ENCODE measurements at regions not wholly inside any gene's neighbourhood (a gene's known extent, or its start where the extent isn't known, plus 50 kb on each side); places are given as distances from the start of the nearest gene placed in this dataset.

DNA sequence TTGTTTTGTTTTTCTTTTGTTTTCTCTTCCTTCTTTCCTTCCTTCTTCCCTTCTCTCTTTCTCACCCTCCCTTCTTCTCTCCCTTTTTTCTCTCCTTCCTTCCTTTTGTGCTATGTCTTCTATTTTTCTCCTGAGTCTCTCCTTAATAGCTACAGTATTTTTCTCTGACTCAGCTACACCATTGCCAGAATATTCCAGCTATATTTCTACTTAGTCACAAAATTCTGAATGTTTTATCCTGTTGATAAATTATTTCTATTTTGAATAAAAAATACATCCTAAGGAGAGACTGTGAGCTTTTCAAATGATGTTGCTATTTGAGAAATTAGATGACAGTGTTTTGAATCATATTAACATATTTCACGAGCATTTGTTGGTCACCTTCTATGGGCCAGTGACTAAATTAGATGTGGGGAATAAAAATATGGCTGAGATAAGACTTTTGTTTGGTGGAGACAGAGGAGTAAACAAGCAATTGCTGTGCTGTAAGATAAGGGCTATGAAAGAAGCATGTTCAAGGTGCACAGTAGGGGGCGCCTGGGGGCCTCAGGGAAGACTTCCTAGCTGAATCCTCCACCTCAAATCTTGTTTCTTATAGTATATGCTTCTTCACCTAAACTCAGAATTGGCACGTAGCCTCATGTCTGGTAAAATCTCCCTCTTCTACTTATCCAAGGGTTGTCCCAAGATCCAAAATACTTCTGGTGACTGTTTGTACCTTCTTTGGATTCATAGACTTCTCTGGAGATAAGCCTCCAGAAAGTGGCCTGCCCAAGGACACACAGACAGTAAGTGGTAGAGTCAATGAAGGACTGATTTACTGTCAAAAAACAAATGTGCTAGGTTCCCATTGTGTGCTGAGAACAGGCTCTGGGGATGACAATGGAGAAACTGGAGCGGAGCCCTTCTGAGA is 115.5 kb upstream of the CREB5 start:
- TF ChIP-seq, protein P1, sequence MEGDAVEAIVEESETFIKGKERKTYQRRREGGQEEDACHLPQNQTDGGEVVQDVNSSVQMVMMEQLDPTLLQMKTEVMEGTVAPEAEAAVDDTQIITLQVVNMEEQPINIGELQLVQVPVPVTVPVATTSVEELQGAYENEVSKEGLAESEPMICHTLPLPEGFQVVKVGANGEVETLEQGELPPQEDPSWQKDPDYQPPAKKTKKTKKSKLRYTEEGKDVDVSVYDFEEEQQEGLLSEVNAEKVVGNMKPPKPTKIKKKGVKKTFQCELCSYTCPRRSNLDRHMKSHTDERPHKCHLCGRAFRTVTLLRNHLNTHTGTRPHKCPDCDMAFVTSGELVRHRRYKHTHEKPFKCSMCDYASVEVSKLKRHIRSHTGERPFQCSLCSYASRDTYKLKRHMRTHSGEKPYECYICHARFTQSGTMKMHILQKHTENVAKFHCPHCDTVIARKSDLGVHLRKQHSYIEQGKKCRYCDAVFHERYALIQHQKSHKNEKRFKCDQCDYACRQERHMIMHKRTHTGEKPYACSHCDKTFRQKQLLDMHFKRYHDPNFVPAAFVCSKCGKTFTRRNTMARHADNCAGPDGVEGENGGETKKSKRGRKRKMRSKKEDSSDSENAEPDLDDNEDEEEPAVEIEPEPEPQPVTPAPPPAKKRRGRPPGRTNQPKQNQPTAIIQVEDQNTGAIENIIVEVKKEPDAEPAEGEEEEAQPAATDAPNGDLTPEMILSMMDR (IDR thresholded peaks at IDR 0.05), result peak; percentile 50
- TF ChIP-seq ZSCAN20 (CRISPR knock-in tag; IDR thresholded peaks at IDR 0.05), result no peak
- no peak for TF ChIP-seq CEBPB (IDR thresholded peaks at IDR 0.05)
- TF ChIP-seq JUNB (IDR thresholded peaks at IDR 0.05), result no peak
- TF ChIP-seq, protein P2, sequence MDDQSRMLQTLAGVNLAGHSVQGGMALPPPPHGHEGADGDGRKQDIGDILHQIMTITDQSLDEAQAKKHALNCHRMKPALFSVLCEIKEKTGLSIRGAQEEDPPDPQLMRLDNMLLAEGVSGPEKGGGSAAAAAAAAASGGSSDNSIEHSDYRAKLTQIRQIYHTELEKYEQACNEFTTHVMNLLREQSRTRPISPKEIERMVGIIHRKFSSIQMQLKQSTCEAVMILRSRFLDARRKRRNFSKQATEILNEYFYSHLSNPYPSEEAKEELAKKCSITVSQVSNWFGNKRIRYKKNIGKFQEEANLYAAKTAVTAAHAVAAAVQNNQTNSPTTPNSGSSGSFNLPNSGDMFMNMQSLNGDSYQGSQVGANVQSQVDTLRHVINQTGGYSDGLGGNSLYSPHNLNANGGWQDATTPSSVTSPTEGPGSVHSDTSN (IDR thresholded peaks at IDR 0.05), result no peak
- TF ChIP-seq EP300 (IDR thresholded peaks at IDR 0.05), result no peak
- TF ChIP-seq POLR2AphosphoS2 (conservative IDR thresholded peaks at IDR 0.05; ENCODE audit: low read length), result no peak
- no peak for TF ChIP-seq FOSL2 (IDR thresholded peaks at IDR 0.05)
- no peak for TF ChIP-seq FOSL2 (CRISPR knock-in tag; IDR thresholded peaks at IDR 0.05)

All from A549 (cell line).